Immature natural killer cell (primary cell): ENCODE measurements at regions not wholly inside any gene's neighbourhood (a gene's known extent, or its start where the extent isn't known, plus 50 kb on each side); places are given as distances from the start of the nearest gene placed in this dataset.

Experiments used
- DNase-seq, 3 donors: peaks; one replicate each; pipeline ENCODE4 v3.0.0; 2022; ENCODE audit warnings: mixed read lengths in 1 of 3
- H3K27ac Mint-ChIP-seq, 6 donors: one replicate each; pipeline ENCODE4 v1.8.0; 2020; ENCODE audit warnings: mixed read lengths in 6 of 6, mild to moderate bottlenecking in 5 of 6, inconsistent platforms in 4 of 6, moderate library complexity in 3 of 6
- H3K27me3 Mint-ChIP-seq, 3 donors: one replicate each; pipeline ENCODE4 v1.8.0; 2020 to 2021; ENCODE audit warnings: low read depth in 3 of 3, mild to moderate bottlenecking in 3 of 3, mixed read lengths in 3 of 3, moderate library complexity in 3 of 3, inconsistent platforms in 1 of 3
- H3K36me3 Mint-ChIP-seq, 3 donors: one replicate each; pipeline ENCODE4 v1.8.0; 2020; ENCODE audit warnings: mixed read lengths in 3 of 3, inconsistent platforms in 2 of 3, mild to moderate bottlenecking in 2 of 3
- H3K4me1 Mint-ChIP-seq, 2 donors: one replicate each; pipeline ENCODE4 v1.8.0; 2020; ENCODE audit warnings: inconsistent platforms in 2 of 2, mild to moderate bottlenecking in 2 of 2, mixed read lengths in 2 of 2, moderate library complexity in 1 of 2
- H3K4me3 Mint-ChIP-seq, 5 donors: one replicate each; pipeline ENCODE4 v1.8.0; 2020; ENCODE audit warnings: mild to moderate bottlenecking in 5 of 5, mixed read lengths in 5 of 5, inconsistent platforms in 3 of 5, moderate library complexity in 3 of 5
- H3K9me3 Mint-ChIP-seq, 6 donors: one replicate each; pipeline ENCODE4 v1.8.0; 2020; ENCODE audit warnings: mild to moderate bottlenecking in 6 of 6, mixed read lengths in 6 of 6, inconsistent platforms in 4 of 6, moderate library complexity in 3 of 6

GRCh38 chr6:104505838-104506237, 353.9 kb downstream of the HACE1 start:
- no peak for DNase-seq
- peaks cover 0 to 5% (median 0%) of the 10 kb centered on the region in 6 donors for H3K9me3 Mint-ChIP-seq

DNA sequence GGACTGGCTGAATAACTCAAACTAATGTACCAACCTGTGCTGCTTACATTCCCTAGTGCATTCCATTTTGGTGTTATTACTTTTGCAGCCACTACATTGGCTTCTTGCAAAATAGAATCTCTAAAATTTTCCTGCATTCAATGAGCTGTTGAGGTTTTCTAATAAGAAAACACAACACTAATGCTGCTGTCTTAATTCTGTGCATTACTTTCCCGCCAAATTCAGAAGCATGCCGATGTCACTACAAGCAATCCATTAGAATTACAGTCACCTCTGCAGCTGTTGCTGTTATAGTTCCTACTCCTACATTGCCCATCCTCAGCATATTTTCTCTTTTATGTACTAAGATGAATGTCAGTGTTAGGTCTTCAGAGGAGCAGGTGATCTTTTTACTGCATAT, 359.5 kb downstream of the HACE1 start:
- Mint-ChIP-seq H3K27me3 (peaks cover 0 to 1% (median 0%) of the 10 kb centered on the region in 3 donors), H3K4me3 (no peak overlapping the region), H3K4me1 (no peaks in the 10 kb centered on the region), H3K27ac (no peak overlapping the region), H3K36me3 (no peaks in the 10 kb centered on the region), H3K9me3 (peaks cover 0 to 6% (median 1%) of the 10 kb centered on the region in 6 donors)
- no peak for DNase-seq

More at GRCh38 chr6:104505838-104506237, 353.9 kb downstream of the HACE1 start:
- Mint-ChIP-seq H3K27ac (no peak overlapping the region), H3K4me1 (no peaks in the 10 kb centered on the region), H3K36me3 (no peaks in the 10 kb centered on the region), H3K4me3 (no peak overlapping the region), H3K27me3 (peaks cover 1 to 3% (median 2%) of the 10 kb centered on the region in 3 donors)

GRCh38 chr6:104486035-104486434, 373.7 kb downstream of the HACE1 start:
- H3K9me3 Mint-ChIP-seq: peaks cover 0 to 2% (median 0%) of the 10 kb centered on the region in 6 donors
- H3K27ac Mint-ChIP-seq: no peak overlapping the region
- no peaks in the 10 kb centered on the region for H3K36me3 Mint-ChIP-seq
- no peak for DNase-seq
- H3K27me3 Mint-ChIP-seq: peaks cover 0 to 2% (median 0%) of the 10 kb centered on the region in 3 donors
- no peaks in the 10 kb centered on the region for H3K4me1 Mint-ChIP-seq
- H3K4me3 Mint-ChIP-seq: no peak overlapping the region

- no peaks in the 10 kb centered on the region for H3K36me3 Mint-ChIP-seq
- H3K4me3 Mint-ChIP-seq: no peak overlapping the region
- DNase-seq: no peak
- no peaks in the 10 kb centered on the region for H3K4me1 Mint-ChIP-seq
- peaks cover 0 to 2% (median 0%) of the 10 kb centered on the region in 3 donors for H3K27me3 Mint-ChIP-seq
- peaks cover 0 to 2% (median 0%) of the 10 kb centered on the region in 6 donors for H3K9me3 Mint-ChIP-seq
- H3K27ac Mint-ChIP-seq: no peak overlapping the region
These were observed 375.1 kb downstream of the HACE1 start for GRCh38 chr6:104484626-104485025.

DNA sequence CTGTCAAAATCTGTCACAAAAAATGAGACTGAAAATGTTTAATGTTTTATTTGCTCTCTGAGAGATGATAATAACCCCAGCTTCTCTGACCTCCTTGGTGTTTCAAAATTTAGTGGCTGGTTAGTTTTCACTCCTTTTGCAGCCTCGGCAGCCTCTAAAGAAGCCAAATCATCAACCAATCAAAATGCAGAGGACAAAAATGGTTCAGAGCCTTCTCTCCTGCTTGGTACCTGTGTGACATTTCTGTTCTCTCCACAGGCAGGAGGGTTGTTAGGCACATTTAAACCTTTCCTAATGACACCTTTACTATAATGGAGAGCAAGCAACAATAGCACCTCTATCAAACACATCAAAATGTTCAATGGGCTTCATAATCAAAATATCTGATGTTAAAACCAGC, 375.5 kb downstream of the HACE1 start:
- no peak overlapping the region for H3K4me3 Mint-ChIP-seq
- no peak for DNase-seq
- peaks cover 0 to 2% (median 0%) of the 10 kb centered on the region in 3 donors for H3K27me3 Mint-ChIP-seq
- H3K36me3 Mint-ChIP-seq: no peaks in the 10 kb centered on the region
- peaks cover 0 to 2% (median 0%) of the 10 kb centered on the region in 6 donors for H3K9me3 Mint-ChIP-seq
- no peak overlapping the region for H3K27ac Mint-ChIP-seq
- H3K4me1 Mint-ChIP-seq: no peaks in the 10 kb centered on the region

GRCh38 chr6:104483225-104483834, 376.4 kb downstream of the HACE1 start:
- Mint-ChIP-seq H3K36me3 (no peaks in the 10 kb centered on the region), H3K9me3 (no peaks in the 10 kb centered on the region), H3K27ac (no peak overlapping the region), H3K27me3 (peaks cover 0 to 2% (median 0%) of the 10 kb centered on the region in 3 donors), H3K4me3 (no peak overlapping the region), H3K4me1 (no peaks in the 10 kb centered on the region)
- DNase-seq: no peak

DNA sequence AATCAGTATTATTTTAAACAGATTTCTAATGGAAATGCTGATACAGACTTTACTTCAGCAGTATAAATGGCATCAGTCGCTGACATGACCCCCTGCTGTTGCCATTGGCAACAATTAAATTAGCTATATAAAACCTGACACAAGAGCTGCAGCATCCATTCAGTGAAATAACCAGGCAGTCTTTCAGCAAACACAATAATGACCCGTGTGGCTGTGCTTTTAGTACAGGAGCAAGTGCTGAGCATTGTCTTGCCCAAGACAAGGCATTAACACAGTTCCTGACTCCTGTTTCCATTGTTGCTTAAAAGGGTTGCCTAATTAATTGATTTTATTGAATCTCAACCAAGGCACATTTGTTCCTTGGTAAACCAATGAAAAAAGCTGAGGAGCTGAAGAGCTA, 382.1 kb downstream of the HACE1 start:
- Mint-ChIP-seq H3K27me3 (peaks cover 0 to 8% (median under 1%) of the 10 kb centered on the region in 3 donors), H3K9me3 (peaks cover 0 to 4% (median 0%) of the 10 kb centered on the region in 6 donors), H3K27ac (no peak overlapping the region), H3K4me3 (no peak overlapping the region), H3K36me3 (no peaks in the 10 kb centered on the region), H3K4me1 (no peaks in the 10 kb centered on the region)
- no peak for DNase-seq

DNA sequence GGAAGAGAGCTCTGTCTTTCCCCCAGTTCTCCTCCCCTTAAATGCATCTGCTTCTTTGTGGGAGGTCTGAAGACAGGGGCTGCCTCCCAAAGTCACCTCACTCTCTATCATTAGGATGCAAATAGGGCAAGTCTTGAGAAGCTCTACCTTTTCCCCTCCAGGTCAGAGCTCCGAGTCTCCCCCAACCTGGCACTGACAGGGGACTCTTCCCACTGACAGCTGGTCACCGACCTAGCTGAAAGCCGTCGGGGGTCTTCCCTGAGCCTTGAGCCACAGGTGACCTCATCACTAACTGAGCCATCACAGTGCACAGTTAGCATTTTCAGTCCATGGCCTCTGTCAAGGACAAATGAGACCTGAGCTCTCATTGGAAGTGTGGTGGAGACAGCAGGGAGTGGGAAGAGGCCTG, 386.7 kb downstream of the HACE1 start:
- Mint-ChIP-seq H3K36me3 (no peaks in the 10 kb centered on the region), H3K9me3 (peaks cover 0 to 6% (median 0%) of the 10 kb centered on the region in 6 donors), H3K27me3 (peaks cover 0 to 8% (median 0%) of the 10 kb centered on the region in 3 donors), H3K4me3 (no peak overlapping the region), H3K4me1 (no peaks in the 10 kb centered on the region), H3K27ac (no peak overlapping the region)
- no peak for DNase-seq

DNA sequence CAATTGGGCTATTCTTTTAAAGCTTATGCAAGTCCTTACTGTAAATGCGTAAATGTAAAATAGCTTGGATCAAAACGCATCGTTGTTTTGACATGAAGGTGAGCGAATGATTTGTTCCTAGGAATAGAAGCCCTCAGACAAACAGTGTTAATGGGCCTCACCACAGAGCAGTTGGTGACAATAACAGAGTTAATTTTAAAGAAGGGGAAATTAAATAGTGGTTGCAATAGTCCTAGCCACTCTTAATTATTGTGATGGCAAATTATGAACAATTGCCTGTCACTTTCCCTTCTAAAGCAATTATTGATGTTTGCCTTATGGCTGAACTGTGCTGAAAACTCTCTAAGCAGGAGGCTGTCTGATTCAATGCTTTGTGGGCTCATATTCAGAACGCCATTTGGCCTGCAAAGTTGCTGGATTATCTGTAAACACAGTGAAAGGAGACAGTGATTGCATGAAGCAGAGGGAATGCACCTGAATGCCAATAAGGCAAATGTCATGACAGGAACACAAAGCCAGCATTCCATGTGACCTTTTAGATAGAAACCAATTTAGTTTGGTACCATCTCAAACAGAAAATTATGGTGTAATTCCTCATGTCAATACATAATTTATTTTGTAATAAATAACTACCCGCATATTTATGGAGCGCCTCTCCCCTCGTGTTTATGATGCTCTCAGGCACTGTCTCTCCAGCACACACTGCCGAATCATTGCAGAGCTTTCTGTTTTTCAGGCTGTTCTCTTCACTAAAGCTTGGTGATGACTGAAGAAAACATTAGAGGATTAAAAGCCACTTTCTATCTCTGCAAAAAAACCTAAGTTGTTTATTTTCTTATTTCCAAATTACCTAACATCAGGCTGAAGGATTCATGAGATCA, 387.5 kb downstream of the HACE1 start:
- peaks cover 0 to 8% (median 0%) of the 10 kb centered on the region in 6 donors for H3K9me3 Mint-ChIP-seq
- H3K27ac Mint-ChIP-seq: no peak overlapping the region
- no peak for DNase-seq
- H3K36me3 Mint-ChIP-seq: no peaks in the 10 kb centered on the region
- no peak overlapping the region for H3K4me3 Mint-ChIP-seq
- peaks cover 0 to 8% (median 0%) of the 10 kb centered on the region in 3 donors for H3K27me3 Mint-ChIP-seq
- no peaks in the 10 kb centered on the region for H3K4me1 Mint-ChIP-seq

DNA sequence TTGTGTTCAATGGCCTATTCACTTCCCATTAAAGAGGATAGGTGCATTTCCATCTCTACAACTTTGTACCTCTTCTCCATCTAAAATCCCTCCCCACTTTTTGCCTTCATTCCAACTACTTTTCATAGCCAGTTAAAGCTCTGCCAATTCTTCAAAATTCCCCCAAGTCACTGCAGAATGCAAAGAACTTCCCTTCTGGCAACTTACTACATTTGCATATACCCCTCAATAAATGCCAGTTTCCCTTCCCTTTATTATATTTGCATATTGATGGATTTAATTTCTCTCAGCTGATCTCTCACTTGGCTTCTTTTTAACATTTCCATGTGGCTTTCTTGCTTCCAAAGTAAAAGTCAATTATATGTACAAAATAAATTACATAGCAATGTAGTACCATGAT, 393.4 kb downstream of the HACE1 start:
- peaks cover 0 to 2% (median 0%) of the 10 kb centered on the region in 3 donors for H3K27me3 Mint-ChIP-seq
- H3K4me1 Mint-ChIP-seq: no peaks in the 10 kb centered on the region
- H3K4me3 Mint-ChIP-seq: no peak overlapping the region
- DNase-seq: no peak
- H3K9me3 Mint-ChIP-seq: peaks cover 0 to 4% (median 0%) of the 10 kb centered on the region in 6 donors
- no peak overlapping the region for H3K27ac Mint-ChIP-seq
- no peaks in the 10 kb centered on the region for H3K36me3 Mint-ChIP-seq

- Mint-ChIP-seq H3K36me3 (no peaks in the 10 kb centered on the region), H3K27ac (no peak overlapping the region), H3K4me3 (no peak overlapping the region), H3K4me1 (no peaks in the 10 kb centered on the region), H3K27me3 (peaks cover 0 to 2% (median 0%) of the 10 kb centered on the region in 3 donors), H3K9me3 (peaks cover 0 to 4% (median 0%) of the 10 kb centered on the region in 6 donors)
- DNase-seq: no peak
These were observed 396.7 kb downstream of the HACE1 start for GRCh38 chr6:104462811-104463599.

- Mint-ChIP-seq H3K27ac (no peak overlapping the region), H3K4me3 (no peak overlapping the region), H3K27me3 (peaks cover 0 to 2% (median 0%) of the 10 kb centered on the region in 3 donors), H3K36me3 (no peaks in the 10 kb centered on the region), H3K9me3 (peaks cover 0 to 4% (median 0%) of the 10 kb centered on the region in 6 donors), H3K4me1 (no peaks in the 10 kb centered on the region)
- no peak for DNase-seq
These were observed 398.8 kb downstream of the HACE1 start for GRCh38 chr6:104460738-104461483.

DNA sequence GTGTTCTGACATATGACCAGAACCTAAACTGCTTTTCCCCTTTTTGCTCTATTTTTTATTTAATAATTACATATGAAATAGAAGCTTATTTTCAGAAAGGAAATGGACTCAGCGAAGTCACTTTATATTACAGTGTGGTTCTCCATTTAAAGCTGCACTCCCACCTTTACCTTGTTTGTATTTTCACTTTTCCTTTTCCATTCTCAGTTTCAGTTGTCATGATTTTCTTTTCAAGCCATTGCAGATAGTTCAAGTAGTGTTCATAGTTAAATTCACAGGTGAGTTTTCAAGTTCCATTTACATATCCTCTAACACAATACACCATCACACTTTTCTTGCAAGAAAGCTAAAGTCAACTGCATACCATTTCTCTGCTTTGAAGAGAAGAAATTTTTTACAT, 400.2 kb downstream of the HACE1 start:
- H3K27me3 Mint-ChIP-seq: no peaks in the 10 kb centered on the region
- no peaks in the 10 kb centered on the region for H3K36me3 Mint-ChIP-seq
- peaks cover 0 to 4% (median 0%) of the 10 kb centered on the region in 6 donors for H3K9me3 Mint-ChIP-seq
- no peaks in the 10 kb centered on the region for H3K4me1 Mint-ChIP-seq
- H3K27ac Mint-ChIP-seq: no peak overlapping the region
- no peak overlapping the region for H3K4me3 Mint-ChIP-seq
- DNase-seq: no peak
